HL-60 (cell line): ENCODE measurements at regions not wholly inside any gene's neighbourhood (a gene's known extent, or its start where the extent isn't known, plus 50 kb on each side); places are given as distances from the start of the nearest gene placed in this dataset.

Experiments
- POLR2AphosphoS5 ChIP-seq: IDR thresholded peaks from 2 replicates; pipeline ENCODE4 v1.6.1; 2012; ENCODE audit warnings: low read depth
- TF ChIP-seq, protein P1 (sequence below): IDR thresholded peaks from one replicate; pipeline ENCODE4 v1.5.1; 2011; ENCODE audit warnings: low read length, control low read depth, inconsistent platforms; ENCODE audit not compliant: insufficient read depth

- no peak for TF ChIP-seq POLR2AphosphoS5
- TF ChIP-seq, protein P1, sequence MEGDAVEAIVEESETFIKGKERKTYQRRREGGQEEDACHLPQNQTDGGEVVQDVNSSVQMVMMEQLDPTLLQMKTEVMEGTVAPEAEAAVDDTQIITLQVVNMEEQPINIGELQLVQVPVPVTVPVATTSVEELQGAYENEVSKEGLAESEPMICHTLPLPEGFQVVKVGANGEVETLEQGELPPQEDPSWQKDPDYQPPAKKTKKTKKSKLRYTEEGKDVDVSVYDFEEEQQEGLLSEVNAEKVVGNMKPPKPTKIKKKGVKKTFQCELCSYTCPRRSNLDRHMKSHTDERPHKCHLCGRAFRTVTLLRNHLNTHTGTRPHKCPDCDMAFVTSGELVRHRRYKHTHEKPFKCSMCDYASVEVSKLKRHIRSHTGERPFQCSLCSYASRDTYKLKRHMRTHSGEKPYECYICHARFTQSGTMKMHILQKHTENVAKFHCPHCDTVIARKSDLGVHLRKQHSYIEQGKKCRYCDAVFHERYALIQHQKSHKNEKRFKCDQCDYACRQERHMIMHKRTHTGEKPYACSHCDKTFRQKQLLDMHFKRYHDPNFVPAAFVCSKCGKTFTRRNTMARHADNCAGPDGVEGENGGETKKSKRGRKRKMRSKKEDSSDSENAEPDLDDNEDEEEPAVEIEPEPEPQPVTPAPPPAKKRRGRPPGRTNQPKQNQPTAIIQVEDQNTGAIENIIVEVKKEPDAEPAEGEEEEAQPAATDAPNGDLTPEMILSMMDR: no peak
Measured at GRCh38 chr14:100449225-100449987, 126.3 kb downstream of the SLC25A47 start.
